Astrocyte (in vitro differentiated cells and primary cell): ENCODE measurements at regions not wholly inside any gene's neighbourhood (a gene's known extent, or its start where the extent isn't known, plus 50 kb on each side); places are given as distances from the start of the nearest gene placed in this dataset.

Experiments
- DNase-seq: peaks from one replicate; pipeline ENCODE4 v3.0.0-alpha.2; 2010; ENCODE audit warnings: low read depth
- FAIRE-seq: peaks from 2 replicates; lab custom pipeline; 2011; peaks lifted over from hg19 to GRCh38; lab: Jason Lieb, UNC
- H2AFZ ChIP-seq: 2 replicates; pipeline ENCODE4 v1.6.0; 2012; ENCODE audit warnings: low read depth, low read length, inconsistent platforms
- H3K27ac ChIP-seq: 2 replicates; pipeline ENCODE4 v1.5.1; 2011; ENCODE audit warnings: low read depth, low read length, inconsistent platforms
- H3K27me3 ChIP-seq: 2 replicates; pipeline ENCODE4 v1.6.0; 2011; ENCODE audit warnings: low read length, inconsistent platforms; ENCODE audit not compliant: insufficient read depth
- H3K36me3 ChIP-seq: 2 replicates; pipeline ENCODE4 v1.5.1; 2011; ENCODE audit warnings: low read length, inconsistent platforms; ENCODE audit not compliant: insufficient read depth
- H3K4me1 ChIP-seq: 2 replicates; pipeline ENCODE4 v1.5.1; 2011; ENCODE audit warnings: low read length, inconsistent platforms; ENCODE audit not compliant: insufficient read depth
- H3K4me2 ChIP-seq: 2 replicates; pipeline ENCODE4 v1.6.0; 2012; ENCODE audit warnings: low read length, inconsistent platforms
- H3K4me3 ChIP-seq: 2 replicates; pipeline ENCODE4 v1.5.1; 2011; ENCODE audit warnings: low read depth, mild to moderate bottlenecking, low read length, inconsistent platforms; ENCODE audit not compliant: insufficient read depth
- H3K79me2 ChIP-seq: 2 replicates; pipeline ENCODE4 v1.6.0; 2012; ENCODE audit warnings: mild to moderate bottlenecking, low read length, inconsistent platforms; ENCODE audit not compliant: insufficient read depth
- H3K9ac ChIP-seq: 2 replicates; pipeline ENCODE4 v1.6.0; 2012; ENCODE audit warnings: mild to moderate bottlenecking, low read length, inconsistent platforms
- H3K9me3 ChIP-seq: 2 replicates; pipeline ENCODE4 v1.5.1; 2012; ENCODE audit warnings: low read depth, mild to moderate bottlenecking, low read length, inconsistent platforms; ENCODE audit not compliant: insufficient read depth
- H4K20me1 ChIP-seq: 2 replicates; pipeline ENCODE4 v1.6.0; 2012; ENCODE audit warnings: low read length, inconsistent platforms; ENCODE audit not compliant: insufficient read depth
- H3K27ac Mint-ChIP-seq: one replicate; pipeline ENCODE4 v1.8.0; 2021; ENCODE audit warnings: mild to moderate bottlenecking, mixed read lengths; ENCODE audit not compliant: unreplicated experiment
- H3K27me3 Mint-ChIP-seq: one replicate; pipeline ENCODE4 v1.8.0; 2021; ENCODE audit warnings: low read depth, mixed read lengths; ENCODE audit not compliant: unreplicated experiment
- H3K36me3 Mint-ChIP-seq: one replicate; pipeline ENCODE4 v1.8.0; 2021; ENCODE audit warnings: low read depth, mixed read lengths; ENCODE audit not compliant: unreplicated experiment
- H3K4me1 Mint-ChIP-seq: one replicate; pipeline ENCODE4 v1.8.0; 2021; ENCODE audit warnings: low read depth, mixed read lengths; ENCODE audit not compliant: unreplicated experiment
- H3K4me3 Mint-ChIP-seq: one replicate; pipeline ENCODE4 v1.8.0; 2021; ENCODE audit warnings: mild to moderate bottlenecking, moderate library complexity, mixed read lengths; ENCODE audit not compliant: unreplicated experiment
- H3K9me3 Mint-ChIP-seq: one replicate; pipeline ENCODE4 v1.8.0; 2021; ENCODE audit warnings: mild to moderate bottlenecking, mixed read lengths; ENCODE audit not compliant: unreplicated experiment
- CTCF ChIP-seq: IDR thresholded peaks from 2 replicates; pipeline ENCODE4 v1.5.1; 2011; ENCODE audit warnings: low read depth, mild to moderate bottlenecking, inconsistent platforms, low read length, moderate library complexity; ENCODE audit not compliant: insufficient read depth
- EZH2 ChIP-seq: IDR thresholded peaks from 2 replicates; pipeline ENCODE4 v1.6.1; 2012; ENCODE audit warnings: mild to moderate bottlenecking, low read length, inconsistent platforms; ENCODE audit not compliant: insufficient read depth

- no peak for FAIRE-seq
- H3K27me3 Mint-ChIP-seq, result no peaks in the 10 kb centered on the region
Measured at GRCh38 chr6:145562771-145563615, 172.3 kb downstream of the EPM2A start.

GRCh38 chr6:145564553-145564952 is 170.8 kb downstream of the EPM2A start:
- Histone ChIP-seq H2AFZ (no peak overlapping the region), H3K4me1 (no peaks in the 10 kb centered on the region), H3K27ac (no peak overlapping the region), H3K9me3 (no peaks in the 10 kb centered on the region), H3K27me3 (no peaks in the 10 kb centered on the region), H3K79me2 (no peaks in the 10 kb centered on the region), H3K4me3 (no peak overlapping the region), H3K9ac (no peak overlapping the region), H3K36me3 (no peaks in the 10 kb centered on the region), H4K20me1 (no peaks in the 10 kb centered on the region), H3K4me2 (no peak overlapping the region)
- DNase-seq (no peak), FAIRE-seq (no peak)
- Mint-ChIP-seq H3K4me1 (peaks cover 8% of the 10 kb centered on the region), H3K36me3 (no peaks in the 10 kb centered on the region), H3K27ac (no peak overlapping the region), H3K27me3 (no peaks in the 10 kb centered on the region), H3K9me3 (no peaks in the 10 kb centered on the region), H3K4me3 (no peak overlapping the region)
- TF ChIP-seq EZH2 (no peak), CTCF (no peak)

More at GRCh38 chr6:145562771-145563615, 172.3 kb downstream of the EPM2A start:
- H3K9me3 Mint-ChIP-seq, result no peaks in the 10 kb centered on the region
- H3K4me3 ChIP-seq, result no peak overlapping the region
- no peaks in the 10 kb centered on the region for H3K9me3 ChIP-seq
- no peaks in the 10 kb centered on the region for H3K27me3 ChIP-seq
- no peaks in the 10 kb centered on the region for H4K20me1 ChIP-seq
- H2AFZ ChIP-seq, result no peak overlapping the region
- H3K27ac Mint-ChIP-seq, result no peak overlapping the region
- H3K4me1 ChIP-seq, result no peaks in the 10 kb centered on the region
- DNase-seq, result peak; percentile 63
- H3K4me1 Mint-ChIP-seq, result peaks cover 4% of the 10 kb centered on the region
- H3K36me3 Mint-ChIP-seq, result no peaks in the 10 kb centered on the region
- no peak overlapping the region for H3K27ac ChIP-seq
- H3K4me2 ChIP-seq, result no peak overlapping the region
- no peak overlapping the region for H3K9ac ChIP-seq
- no peaks in the 10 kb centered on the region for H3K79me2 ChIP-seq
- H3K36me3 ChIP-seq, result no peaks in the 10 kb centered on the region
- no peak overlapping the region for H3K4me3 Mint-ChIP-seq
- TF ChIP-seq CTCF (no peak), EZH2 (no peak)

GRCh38 chr6:145567684-145568252 is 167.6 kb downstream of the EPM2A start:
- Histone ChIP-seq H3K79me2 (no peaks in the 10 kb centered on the region), H3K4me3 (no peak overlapping the region), H3K27ac (no peak overlapping the region), H3K4me2 (no peak overlapping the region), H3K4me1 (no peaks in the 10 kb centered on the region), H2AFZ (no peak overlapping the region), H4K20me1 (no peaks in the 10 kb centered on the region), H3K9me3 (no peaks in the 10 kb centered on the region), H3K9ac (no peak overlapping the region), H3K27me3 (no peaks in the 10 kb centered on the region), H3K36me3 (no peaks in the 10 kb centered on the region)
- Mint-ChIP-seq H3K4me3 (no peak overlapping the region), H3K36me3 (no peaks in the 10 kb centered on the region), H3K27me3 (no peaks in the 10 kb centered on the region), H3K4me1 (peaks cover 8% of the 10 kb centered on the region), H3K27ac (no peak overlapping the region), H3K9me3 (peaks cover 8% of the 10 kb centered on the region)
- DNase-seq (no peak), FAIRE-seq (no peak)
- TF ChIP-seq EZH2 (no peak), CTCF (no peak)
